SK-N-SH treated with all-trans-retinoic acid at 6 μM for 48 hours (cell line): ENCODE measurements at regions not wholly inside any gene's neighbourhood (a gene's known extent, or its start where the extent isn't known, plus 50 kb on each side); places are given as distances from the start of the nearest gene placed in this dataset.

Experiments
- ESRRG ChIP-seq: fragments of 250-450 bp; sonication (Bioruptor Pico); IDR thresholded peaks from 2 replicates; pipeline ENCODE4 v1.6.1; 2021; ENCODE audit warnings: mild to moderate bottlenecking
- RARB ChIP-seq: fragments of 250-450 bp; sonication (Bioruptor Pico); IDR thresholded peaks from 2 replicates; pipeline ENCODE4 v1.8.0; 2021; ENCODE audit warnings: mild to moderate bottlenecking, moderate library complexity
- TF ChIP-seq, protein P1 (sequence below): fragments of 250-450 bp; sonication (Bioruptor Pico); IDR thresholded peaks from 2 replicates; pipeline ENCODE4 v1.8.0; 2020; ENCODE audit warnings: mild to moderate bottlenecking, moderate library complexity, borderline replicate concordance
- TF ChIP-seq, protein P2 (sequence below): fragments of 250-450 bp; sonication (Bioruptor Pico); IDR thresholded peaks from 2 replicates; pipeline ENCODE4 v1.8.0; 2021; ENCODE audit warnings: low read depth, mild to moderate bottlenecking, moderate library complexity, borderline replicate concordance

DNA sequence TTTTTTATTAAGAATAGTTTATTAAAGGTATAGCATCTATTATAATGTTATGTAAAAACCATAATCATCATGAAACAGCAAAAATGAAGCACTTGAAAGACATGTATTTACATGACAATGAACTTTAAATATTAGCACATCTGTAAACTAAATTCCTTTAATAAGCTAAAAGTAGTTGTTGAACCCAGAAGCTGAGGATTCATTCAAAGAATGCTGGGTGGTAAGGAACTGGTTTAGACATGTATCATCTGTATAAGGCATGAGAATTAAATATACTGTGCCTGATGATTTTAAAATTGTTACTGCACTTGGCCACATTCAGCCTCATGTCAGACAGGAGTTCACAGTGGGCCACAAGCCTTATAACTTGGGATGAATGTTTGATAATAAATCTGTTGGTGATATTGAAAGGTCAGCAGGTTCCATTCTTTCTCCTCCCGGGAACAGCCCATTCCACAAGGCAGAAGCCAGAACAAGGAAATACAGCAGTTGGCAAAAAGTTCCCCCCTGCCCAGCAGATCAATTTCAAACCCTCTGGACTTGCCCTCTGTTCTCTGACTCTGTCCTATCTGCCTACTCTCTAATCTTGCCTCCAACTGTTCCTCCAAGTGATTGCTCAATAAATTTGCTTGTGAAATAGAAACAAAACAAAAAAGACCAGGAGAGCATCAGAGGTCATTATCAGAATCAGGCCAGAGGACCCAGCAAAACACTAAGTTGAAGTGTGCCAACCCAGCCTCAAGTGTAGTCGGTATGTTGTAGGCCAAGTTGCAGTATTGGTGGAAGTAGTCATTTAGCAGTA, 49.8 kb upstream of the TEX264 start:
- TF ChIP-seq, protein P1, sequence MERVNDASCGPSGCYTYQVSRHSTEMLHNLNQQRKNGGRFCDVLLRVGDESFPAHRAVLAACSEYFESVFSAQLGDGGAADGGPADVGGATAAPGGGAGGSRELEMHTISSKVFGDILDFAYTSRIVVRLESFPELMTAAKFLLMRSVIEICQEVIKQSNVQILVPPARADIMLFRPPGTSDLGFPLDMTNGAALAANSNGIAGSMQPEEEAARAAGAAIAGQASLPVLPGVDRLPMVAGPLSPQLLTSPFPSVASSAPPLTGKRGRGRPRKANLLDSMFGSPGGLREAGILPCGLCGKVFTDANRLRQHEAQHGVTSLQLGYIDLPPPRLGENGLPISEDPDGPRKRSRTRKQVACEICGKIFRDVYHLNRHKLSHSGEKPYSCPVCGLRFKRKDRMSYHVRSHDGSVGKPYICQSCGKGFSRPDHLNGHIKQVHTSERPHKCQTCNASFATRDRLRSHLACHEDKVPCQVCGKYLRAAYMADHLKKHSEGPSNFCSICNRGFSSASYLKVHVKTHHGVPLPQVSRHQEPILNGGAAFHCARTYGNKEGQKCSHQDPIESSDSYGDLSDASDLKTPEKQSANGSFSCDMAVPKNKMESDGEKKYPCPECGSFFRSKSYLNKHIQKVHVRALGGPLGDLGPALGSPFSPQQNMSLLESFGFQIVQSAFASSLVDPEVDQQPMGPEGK (CRISPR knock-in tag) = no peak
- no peak for TF ChIP-seq ESRRG (CRISPR knock-in tag)
- TF ChIP-seq, protein P2, sequence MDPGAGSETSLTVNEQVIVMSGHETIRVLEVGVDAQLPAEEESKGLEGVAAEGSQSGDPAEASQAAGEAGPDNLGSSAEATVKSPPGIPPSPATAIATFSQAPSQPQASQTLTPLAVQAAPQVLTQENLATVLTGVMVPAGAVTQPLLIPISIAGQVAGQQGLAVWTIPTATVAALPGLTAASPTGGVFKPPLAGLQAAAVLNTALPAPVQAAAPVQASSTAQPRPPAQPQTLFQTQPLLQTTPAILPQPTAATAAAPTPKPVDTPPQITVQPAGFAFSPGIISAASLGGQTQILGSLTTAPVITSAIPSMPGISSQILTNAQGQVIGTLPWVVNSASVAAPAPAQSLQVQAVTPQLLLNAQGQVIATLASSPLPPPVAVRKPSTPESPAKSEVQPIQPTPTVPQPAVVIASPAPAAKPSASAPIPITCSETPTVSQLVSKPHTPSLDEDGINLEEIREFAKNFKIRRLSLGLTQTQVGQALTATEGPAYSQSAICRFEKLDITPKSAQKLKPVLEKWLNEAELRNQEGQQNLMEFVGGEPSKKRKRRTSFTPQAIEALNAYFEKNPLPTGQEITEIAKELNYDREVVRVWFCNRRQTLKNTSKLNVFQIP (CRISPR knock-in tag) = no peak
- no peak for TF ChIP-seq RARB (CRISPR knock-in tag)
